ENCODE measurements at regions not wholly inside any gene's neighbourhood (a gene's known extent, or its start where the extent isn't known, plus 50 kb on each side); places are given as distances from the start of the nearest gene placed in this dataset.

GRCh38 chr18:14919666-14920065, 171.7 kb downstream of the ANKRD30B start:
- TF ChIP-seq, protein P1, sequence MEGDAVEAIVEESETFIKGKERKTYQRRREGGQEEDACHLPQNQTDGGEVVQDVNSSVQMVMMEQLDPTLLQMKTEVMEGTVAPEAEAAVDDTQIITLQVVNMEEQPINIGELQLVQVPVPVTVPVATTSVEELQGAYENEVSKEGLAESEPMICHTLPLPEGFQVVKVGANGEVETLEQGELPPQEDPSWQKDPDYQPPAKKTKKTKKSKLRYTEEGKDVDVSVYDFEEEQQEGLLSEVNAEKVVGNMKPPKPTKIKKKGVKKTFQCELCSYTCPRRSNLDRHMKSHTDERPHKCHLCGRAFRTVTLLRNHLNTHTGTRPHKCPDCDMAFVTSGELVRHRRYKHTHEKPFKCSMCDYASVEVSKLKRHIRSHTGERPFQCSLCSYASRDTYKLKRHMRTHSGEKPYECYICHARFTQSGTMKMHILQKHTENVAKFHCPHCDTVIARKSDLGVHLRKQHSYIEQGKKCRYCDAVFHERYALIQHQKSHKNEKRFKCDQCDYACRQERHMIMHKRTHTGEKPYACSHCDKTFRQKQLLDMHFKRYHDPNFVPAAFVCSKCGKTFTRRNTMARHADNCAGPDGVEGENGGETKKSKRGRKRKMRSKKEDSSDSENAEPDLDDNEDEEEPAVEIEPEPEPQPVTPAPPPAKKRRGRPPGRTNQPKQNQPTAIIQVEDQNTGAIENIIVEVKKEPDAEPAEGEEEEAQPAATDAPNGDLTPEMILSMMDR (conservative IDR thresholded peaks at IDR 0.05 in 1 of 2, IDR thresholded peaks at IDR 0.05 in 1 of 2; ENCODE audit: low read depth in 1 of 2, low read length in 2 of 2) = no peak
- TF ChIP-seq EZH2 (IDR thresholded peaks at IDR 0.05; ENCODE audit: low read length, missing control alignments) = no peak

Measured in fibroblast of lung (primary cell).